ENCODE measurements at regions not wholly inside any gene's neighbourhood (a gene's known extent, or its start where the extent isn't known, plus 50 kb on each side); places are given as distances from the start of the nearest gene placed in this dataset.
A peak's percentile ranks its signal among the peaks of the same experiment; 100 is the strongest.
"Not testable (repeated sequence)": the region's sequence is repeated elsewhere in the genome, so short reads cannot be mapped to it uniquely, and the experiment has no call there.

- no peak for FAIRE-seq
Observed at GRCh38 chr3:145089337-145089736, 1071.6 kb downstream of the PLOD2 start.

GRCh38 chr3:145094355-145094941 lies 1066.5 kb downstream of the PLOD2 start:
- FAIRE-seq = no peak

GRCh38 chr3:145111141-145111540 lies 1049.8 kb downstream of the PLOD2 start:
- not testable (repeated sequence) for FAIRE-seq

- no peak for FAIRE-seq
Observed at GRCh38 chr3:145116769-145117168, 1044.2 kb downstream of the PLOD2 start.

GRCh38 chr3:145118303-145118702 lies 1042.7 kb downstream of the PLOD2 start:
- no peak for FAIRE-seq

GRCh38 chr3:145124900-145125678 lies 1035.9 kb downstream of the PLOD2 start:
- no peak for FAIRE-seq

GRCh38 chr3:145133281-145133680 lies 1027.7 kb downstream of the PLOD2 start:
- FAIRE-seq = no peak

- FAIRE-seq = no peak
Observed at GRCh38 chr3:145134738-145135137, 1026.2 kb downstream of the PLOD2 start.

- FAIRE-seq = no peak
Observed at GRCh38 chr3:145144361-145144760, 1016.6 kb downstream of the PLOD2 start.

- FAIRE-seq = no peak
Observed at GRCh38 chr3:145145461-145145860, 1015.5 kb downstream of the PLOD2 start.

GRCh38 chr3:145159640-145160039 lies 1001.3 kb downstream of the PLOD2 start:
- FAIRE-seq = no peak

- FAIRE-seq = no peak
Observed at GRCh38 chr3:145170121-145170520, 990.9 kb downstream of the PLOD2 start.

GRCh38 chr3:145175626-145176025 lies 985.4 kb downstream of the PLOD2 start:
- FAIRE-seq = no peak

- FAIRE-seq = no peak
Observed at GRCh38 chr3:145176907-145177306, 984.1 kb downstream of the PLOD2 start.

GRCh38 chr3:145177828-145178227 lies 983.2 kb downstream of the PLOD2 start:
- FAIRE-seq = no peak

- no peak for FAIRE-seq
Observed at GRCh38 chr3:145182196-145182911, 978.6 kb downstream of the PLOD2 start.

- FAIRE-seq = peak; percentile 61
Observed at GRCh38 chr3:145183261-145183660, 977.7 kb downstream of the PLOD2 start.

- FAIRE-seq = no peak
Observed at GRCh38 chr3:145188079-145188770, 972.8 kb downstream of the PLOD2 start.

- no peak for FAIRE-seq
Observed at GRCh38 chr3:145190138-145190537, 970.8 kb downstream of the PLOD2 start.

GRCh38 chr3:145190761-145191160 lies 970.2 kb downstream of the PLOD2 start:
- FAIRE-seq = no peak

- no peak for FAIRE-seq
Observed at GRCh38 chr3:145191543-145191942, 969.4 kb downstream of the PLOD2 start.

- no peak for FAIRE-seq
Observed at GRCh38 chr3:145197051-145197820, 963.7 kb downstream of the PLOD2 start.

- no peak for FAIRE-seq
Observed at GRCh38 chr3:145197821-145198220, 963.2 kb downstream of the PLOD2 start.
